ENCODE measurements at regions not wholly inside any gene's neighbourhood (a gene's known extent, or its start where the extent isn't known, plus 50 kb on each side); places are given as distances from the start of the nearest gene placed in this dataset.

DNA sequence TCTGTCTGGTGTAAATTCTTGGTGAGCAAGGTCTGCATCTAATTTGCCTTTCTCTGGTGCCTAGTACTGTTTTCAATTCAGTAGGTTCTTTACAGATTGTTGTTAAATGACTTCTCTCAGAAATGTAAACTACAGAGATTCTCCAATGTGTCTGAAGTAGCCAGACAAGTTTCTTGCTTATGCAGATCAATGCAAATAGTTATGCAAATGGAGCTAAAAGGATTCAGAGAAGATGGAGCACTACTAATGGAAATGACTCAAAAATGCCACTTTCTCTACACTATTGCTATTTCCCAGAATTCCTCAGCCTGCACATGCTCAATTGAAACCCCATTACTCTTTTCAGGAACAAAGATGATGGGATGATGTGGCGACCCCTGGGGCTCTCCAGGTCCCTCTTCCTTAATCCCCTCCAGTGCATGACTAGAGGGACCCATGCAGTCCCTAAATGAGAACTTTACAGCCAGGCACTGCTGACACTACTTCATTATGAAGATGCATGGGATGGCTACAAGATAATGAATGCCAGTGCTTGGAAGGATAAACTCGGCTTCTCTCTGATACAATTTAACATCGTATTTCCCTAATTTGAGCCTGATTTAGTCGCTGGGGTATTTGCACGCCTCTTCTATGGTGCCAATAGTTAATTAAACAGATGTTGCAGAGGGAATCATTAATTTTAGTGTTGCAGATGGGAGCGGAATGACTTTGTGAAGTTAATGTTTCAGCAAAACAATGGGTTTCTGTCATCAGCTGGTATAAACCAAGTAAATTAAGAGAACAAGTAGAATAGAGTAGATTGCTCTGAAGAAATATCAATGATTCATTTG is 753.2 kb downstream of the TLR4 start:
- ChIA-PET POLR2A (no interaction called here), CTCF (no interaction called here)
- H3K9me3 Mint-ChIP-seq (ENCODE audit: unreplicated experiment): no peaks in the 10 kb centered on the region
- no peak for DNase-seq
- H3K27ac Mint-ChIP-seq (ENCODE audit: unreplicated experiment): no peak overlapping the region
- no peak overlapping the region for H3K4me3 ChIP-seq (ENCODE audit: low read depth, low read length)
- intact Hi-C loops (cut with micrococcal nuclease; ENCODE audit: unreplicated experiment): no loop called here
- no peaks in the 10 kb centered on the region for H3K27me3 ChIP-seq (replicated peaks; ENCODE audit: control insufficient read depth, insufficient read depth, low read length)
- no peaks in the 10 kb centered on the region for H3K4me1 ChIP-seq
- H3K36me3 Mint-ChIP-seq (ENCODE audit: insufficient read depth, unreplicated experiment): no peaks in the 10 kb centered on the region
- H3K9me3 ChIP-seq: no peaks in the 10 kb centered on the region
- no TSS peak for BruUV-seq (replicated peaks)
- no peaks in the 10 kb centered on the region for H3K27me3 Mint-ChIP-seq (ENCODE audit: insufficient read depth, unreplicated experiment)
- H3K4me1 Mint-ChIP-seq (ENCODE audit: low read depth, unreplicated experiment): no peaks in the 10 kb centered on the region
- no peak overlapping the region for H3K4me3 Mint-ChIP-seq (ENCODE audit: unreplicated experiment)
- no peaks in the 10 kb centered on the region for H3K36me3 ChIP-seq (ENCODE audit: control insufficient read depth, insufficient read depth, low read length)
- TF ChIP-seq, protein P1, sequence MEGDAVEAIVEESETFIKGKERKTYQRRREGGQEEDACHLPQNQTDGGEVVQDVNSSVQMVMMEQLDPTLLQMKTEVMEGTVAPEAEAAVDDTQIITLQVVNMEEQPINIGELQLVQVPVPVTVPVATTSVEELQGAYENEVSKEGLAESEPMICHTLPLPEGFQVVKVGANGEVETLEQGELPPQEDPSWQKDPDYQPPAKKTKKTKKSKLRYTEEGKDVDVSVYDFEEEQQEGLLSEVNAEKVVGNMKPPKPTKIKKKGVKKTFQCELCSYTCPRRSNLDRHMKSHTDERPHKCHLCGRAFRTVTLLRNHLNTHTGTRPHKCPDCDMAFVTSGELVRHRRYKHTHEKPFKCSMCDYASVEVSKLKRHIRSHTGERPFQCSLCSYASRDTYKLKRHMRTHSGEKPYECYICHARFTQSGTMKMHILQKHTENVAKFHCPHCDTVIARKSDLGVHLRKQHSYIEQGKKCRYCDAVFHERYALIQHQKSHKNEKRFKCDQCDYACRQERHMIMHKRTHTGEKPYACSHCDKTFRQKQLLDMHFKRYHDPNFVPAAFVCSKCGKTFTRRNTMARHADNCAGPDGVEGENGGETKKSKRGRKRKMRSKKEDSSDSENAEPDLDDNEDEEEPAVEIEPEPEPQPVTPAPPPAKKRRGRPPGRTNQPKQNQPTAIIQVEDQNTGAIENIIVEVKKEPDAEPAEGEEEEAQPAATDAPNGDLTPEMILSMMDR (IDR thresholded peaks at IDR 0.05; ENCODE audit: insufficient read depth in 1 of 2, low read depth in 1 of 2, low read length in 1 of 2, severe bottlenecking in 1 of 2, unreplicated experiment in 1 of 2): no peak

DNA sequence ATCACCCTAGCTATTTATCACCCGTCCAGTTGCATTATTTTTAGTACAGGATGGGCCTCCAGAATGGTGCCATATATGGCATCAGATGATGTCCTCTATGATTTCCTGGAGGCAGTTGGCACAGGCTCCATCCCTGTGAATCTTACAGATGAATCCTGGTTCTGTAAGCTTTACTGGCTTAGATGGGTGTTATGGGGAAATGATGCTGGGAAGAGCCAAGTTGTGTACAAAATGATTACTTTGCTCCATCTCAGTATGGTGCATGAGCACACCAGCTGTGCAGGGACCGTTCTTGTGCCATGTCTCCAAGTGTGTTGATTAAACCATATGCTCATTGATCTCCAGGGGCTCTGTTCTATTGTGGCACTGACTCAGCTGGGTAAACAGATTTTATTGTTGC is 755.7 kb downstream of the TLR4 start:
- POLR2A ChIA-PET: no interaction called here
- no peaks in the 10 kb centered on the region for H3K4me1 ChIP-seq
- no peaks in the 10 kb centered on the region for H3K36me3 Mint-ChIP-seq (ENCODE audit: insufficient read depth, unreplicated experiment)
- H3K9me3 ChIP-seq: no peaks in the 10 kb centered on the region
- CTCF ChIA-PET: no interaction called here
- BruUV-seq (replicated peaks): no TSS peak
- no peaks in the 10 kb centered on the region for H3K36me3 ChIP-seq (ENCODE audit: control insufficient read depth, insufficient read depth, low read length)
- intact Hi-C loops (cut with micrococcal nuclease; ENCODE audit: unreplicated experiment): no loop called here
- TF ChIP-seq, protein P1 (IDR thresholded peaks at IDR 0.05; ENCODE audit: insufficient read depth in 1 of 2, low read depth in 1 of 2, low read length in 1 of 2, severe bottlenecking in 1 of 2, unreplicated experiment in 1 of 2): no peak
- no peaks in the 10 kb centered on the region for H3K27me3 ChIP-seq (replicated peaks; ENCODE audit: control insufficient read depth, insufficient read depth, low read length)
- no peak overlapping the region for H3K27ac Mint-ChIP-seq (ENCODE audit: unreplicated experiment)
- H3K4me1 Mint-ChIP-seq (ENCODE audit: low read depth, unreplicated experiment): no peaks in the 10 kb centered on the region
- no peaks in the 10 kb centered on the region for H3K27me3 Mint-ChIP-seq (ENCODE audit: insufficient read depth, unreplicated experiment)
- H3K9me3 Mint-ChIP-seq (ENCODE audit: unreplicated experiment): no peaks in the 10 kb centered on the region
- H3K4me3 Mint-ChIP-seq (ENCODE audit: unreplicated experiment): no peak overlapping the region
- no peak overlapping the region for H3K4me3 ChIP-seq (ENCODE audit: low read depth, low read length)
- no peak for DNase-seq

DNA sequence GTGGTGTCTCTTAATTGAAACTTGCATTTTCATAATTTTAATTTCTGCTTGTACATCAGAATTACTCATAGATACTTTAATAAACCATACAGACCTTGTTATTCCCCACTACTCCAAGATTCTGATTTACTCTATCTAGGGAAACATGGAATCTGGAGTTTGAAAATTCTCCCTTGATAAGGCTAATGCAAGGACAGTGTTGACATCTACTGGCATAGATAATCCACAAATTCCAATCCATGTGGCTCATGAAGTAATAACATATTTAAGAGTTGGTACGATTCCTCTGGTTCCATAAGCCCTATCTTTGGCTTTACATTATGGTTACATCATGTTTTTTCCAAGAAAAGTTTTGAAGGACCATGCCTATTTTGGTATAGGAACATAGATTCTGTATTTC is 759.2 kb downstream of the TLR4 start:
- TF ChIP-seq, protein P1 (IDR thresholded peaks at IDR 0.05; ENCODE audit: insufficient read depth in 1 of 2, low read depth in 1 of 2, low read length in 1 of 2, severe bottlenecking in 1 of 2, unreplicated experiment in 1 of 2): no peak
- intact Hi-C loops (cut with micrococcal nuclease; ENCODE audit: unreplicated experiment): no loop called here
- no peaks in the 10 kb centered on the region for H3K27me3 ChIP-seq (replicated peaks; ENCODE audit: control insufficient read depth, insufficient read depth, low read length)
- H3K36me3 ChIP-seq (ENCODE audit: control insufficient read depth, insufficient read depth, low read length): no peaks in the 10 kb centered on the region
- no TSS peak for BruUV-seq (replicated peaks)
- no peak for DNase-seq
- no peaks in the 10 kb centered on the region for H3K4me1 ChIP-seq
- no peak overlapping the region for H3K27ac Mint-ChIP-seq (ENCODE audit: unreplicated experiment)
- H3K4me1 Mint-ChIP-seq (ENCODE audit: low read depth, unreplicated experiment): no peaks in the 10 kb centered on the region
- H3K27me3 Mint-ChIP-seq (ENCODE audit: insufficient read depth, unreplicated experiment): no peaks in the 10 kb centered on the region
- H3K4me3 ChIP-seq (ENCODE audit: low read depth, low read length): no peak overlapping the region
- CTCF ChIA-PET: no interaction called here
- no peaks in the 10 kb centered on the region for H3K9me3 ChIP-seq
- H3K36me3 Mint-ChIP-seq (ENCODE audit: insufficient read depth, unreplicated experiment): no peaks in the 10 kb centered on the region
- no peaks in the 10 kb centered on the region for H3K9me3 Mint-ChIP-seq (ENCODE audit: unreplicated experiment)
- POLR2A ChIA-PET: no interaction called here
- no peak overlapping the region for H3K4me3 Mint-ChIP-seq (ENCODE audit: unreplicated experiment)

Data from Caco-2 (cell line).